Endothelial cell of hepatic sinusoid (primary cell): ENCODE measurements at regions not wholly inside any gene's neighbourhood (a gene's known extent, or its start where the extent isn't known, plus 50 kb on each side); places are given as distances from the start of the nearest gene placed in this dataset.

ENCODE experiments used
- in situ Hi-C: cut with HindIII; loops from 2 replicates; pipeline ENCODE4 v1.10.0; 2017; ENCODE audit warnings: low sequenced_read_pairs

DNA sequence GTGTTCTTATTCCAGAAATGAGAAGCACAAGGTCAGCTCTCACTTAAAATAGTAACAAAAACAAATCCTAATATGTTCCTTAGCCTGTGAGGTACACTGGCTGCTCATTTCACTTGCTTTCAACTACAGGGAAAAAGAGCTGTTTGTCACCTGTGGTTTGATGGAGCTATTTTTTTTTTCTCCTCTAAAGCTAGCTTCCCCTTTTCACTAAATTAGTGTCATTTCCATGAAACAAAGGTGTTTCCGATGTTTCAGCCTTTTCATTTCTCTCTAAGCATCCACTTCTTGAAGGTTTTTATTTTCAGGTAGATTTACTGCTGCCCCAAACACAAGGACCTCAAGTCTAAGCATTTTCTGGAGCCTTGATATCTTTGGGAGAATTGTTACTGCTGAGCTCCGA is 148.6 kb downstream of the RBMX2 start:
- in situ Hi-C loops: loop anchor here (25.0 kb wide), 1 partner anchor 362 kb away; the partner anchor contains the start of gene ENOX2

DNA sequence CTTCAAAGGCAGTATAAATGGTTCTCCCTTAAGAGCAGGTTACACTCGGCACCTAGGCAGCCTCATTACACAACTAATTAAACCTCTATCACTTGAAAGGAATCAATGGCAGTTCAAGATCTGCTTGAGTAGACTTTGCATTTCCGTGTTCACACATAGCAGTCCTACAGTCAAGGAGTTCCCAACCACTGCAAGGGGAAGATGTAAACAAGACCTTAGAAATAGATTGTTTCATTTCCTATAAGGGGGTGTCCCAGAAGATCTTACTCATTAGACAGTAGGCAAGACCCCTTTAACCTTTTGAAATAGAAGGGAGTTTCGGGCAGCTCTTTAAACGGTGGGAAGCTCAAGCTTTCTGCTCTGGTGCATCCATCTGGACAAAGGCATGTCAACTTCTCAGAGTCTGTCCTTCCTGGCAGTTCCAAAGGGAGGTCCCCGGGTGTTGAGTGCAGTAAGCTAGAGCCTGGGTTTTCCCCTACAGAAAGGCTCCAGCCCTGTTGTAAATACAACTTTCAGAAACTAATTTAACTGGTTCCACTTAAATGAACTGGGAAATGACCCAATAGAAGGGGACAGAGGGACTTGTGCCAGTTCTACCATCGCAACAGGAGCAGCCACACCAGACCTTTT is 150.8 kb downstream of the RBMX2 start:
- in situ Hi-C loops: loop anchor here (25.0 kb wide), 1 partner anchor 360 kb away; the partner anchor contains the start of gene ENOX2

DNA sequence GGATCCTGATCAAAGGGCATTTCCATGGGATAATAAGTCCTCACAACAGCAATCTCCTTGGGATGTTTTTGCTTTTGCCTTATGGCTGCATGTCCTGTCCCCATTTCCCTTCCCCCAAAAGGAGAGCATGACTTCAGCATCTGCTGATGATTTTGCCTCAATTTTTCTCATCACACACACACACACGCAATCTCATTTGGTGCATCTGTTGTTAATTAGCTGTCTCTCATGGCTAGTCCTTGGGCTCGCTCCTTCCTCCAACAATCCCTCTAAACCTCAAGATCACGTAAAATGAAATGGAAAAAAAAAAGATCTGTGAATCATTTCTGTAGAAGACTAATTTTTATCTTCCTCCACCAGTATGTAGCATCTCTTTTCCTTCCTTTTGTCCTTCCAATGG is 153.6 kb downstream of the RBMX2 start:
- in situ Hi-C loops: loop anchor here (5.0 to 25.0 kb wide), 2 partner anchors 63 to 357 kb away; partner anchors contain the start of gene ENOX2

DNA sequence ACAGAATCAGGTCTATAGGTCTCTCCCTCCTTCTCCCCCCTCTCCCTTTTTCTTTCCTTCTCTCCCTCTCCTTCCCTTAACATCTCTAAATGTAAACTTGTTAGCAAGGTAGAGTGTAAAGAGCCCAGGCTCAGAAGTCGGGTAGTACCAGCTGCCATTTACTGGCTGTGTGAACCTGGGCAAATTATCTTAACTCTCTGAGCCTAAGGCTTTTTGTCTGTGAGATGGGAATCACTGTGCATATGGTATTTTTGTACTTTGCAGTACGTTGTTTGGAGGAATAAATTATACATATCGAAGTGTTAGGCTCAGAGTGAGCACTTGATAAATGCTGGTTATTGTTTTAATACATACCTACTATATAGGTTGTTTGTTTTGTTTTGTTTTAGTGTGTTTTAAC is 154.0 kb downstream of the RBMX2 start:
- in situ Hi-C loops: loop anchor here (5.0 to 25.0 kb wide), 2 partner anchors 63 to 357 kb away; partner anchors contain the start of gene ENOX2

DNA sequence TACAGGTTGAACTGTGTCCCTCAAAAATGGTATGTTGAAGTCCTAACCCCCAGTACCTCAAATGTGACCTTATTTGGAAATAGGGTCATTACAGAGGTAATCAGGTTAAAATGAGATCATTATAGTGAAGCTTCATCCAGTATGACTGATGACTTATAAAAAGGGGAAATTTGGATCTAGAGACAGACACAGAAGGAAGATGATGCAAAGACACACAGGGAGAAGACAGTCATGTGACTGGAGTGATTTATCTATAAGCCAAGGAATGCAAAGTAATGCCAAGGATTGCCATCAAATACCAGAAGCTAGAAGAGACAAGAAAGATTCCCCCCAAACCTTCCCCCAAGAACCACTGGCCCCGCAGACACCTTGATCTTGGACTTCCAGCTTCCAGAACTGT is 155.2 kb downstream of the RBMX2 start:
- in situ Hi-C loops: loop anchor here (5.0 to 25.0 kb wide), 2 partner anchors 65 to 355 kb away; partner anchors contain the start of gene ENOX2

DNA sequence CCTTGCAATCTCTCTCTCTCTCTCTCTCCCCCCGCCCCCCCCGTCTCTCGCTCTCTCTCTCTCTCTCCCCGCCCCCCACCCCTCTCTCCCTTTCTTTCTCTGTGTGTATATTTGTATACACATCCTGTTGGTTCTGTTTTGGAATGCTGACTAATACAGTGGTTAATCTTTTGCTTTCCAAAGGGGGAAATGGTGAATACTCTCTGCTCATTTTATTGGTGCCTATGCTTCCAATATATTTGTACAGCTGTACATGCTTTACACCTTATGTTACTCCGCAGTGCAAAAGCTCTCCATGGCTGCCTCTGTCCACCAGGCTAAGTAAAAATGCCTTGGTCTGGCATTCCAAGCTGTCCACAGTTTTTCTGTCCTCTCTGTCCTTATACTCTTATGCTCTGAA is 158.8 kb downstream of the RBMX2 start:
- in situ Hi-C loops: loop anchor here (25.0 kb wide), 1 partner anchor 352 kb away; the partner anchor contains the start of gene ENOX2

- in situ Hi-C loops: loop anchor here (25.0 kb wide), 1 partner anchor 350 kb away; the partner anchor contains the start of gene ENOX2
These were observed 160.1 kb downstream of the RBMX2 start for GRCh38 chrX:130561930-130562329.

DNA sequence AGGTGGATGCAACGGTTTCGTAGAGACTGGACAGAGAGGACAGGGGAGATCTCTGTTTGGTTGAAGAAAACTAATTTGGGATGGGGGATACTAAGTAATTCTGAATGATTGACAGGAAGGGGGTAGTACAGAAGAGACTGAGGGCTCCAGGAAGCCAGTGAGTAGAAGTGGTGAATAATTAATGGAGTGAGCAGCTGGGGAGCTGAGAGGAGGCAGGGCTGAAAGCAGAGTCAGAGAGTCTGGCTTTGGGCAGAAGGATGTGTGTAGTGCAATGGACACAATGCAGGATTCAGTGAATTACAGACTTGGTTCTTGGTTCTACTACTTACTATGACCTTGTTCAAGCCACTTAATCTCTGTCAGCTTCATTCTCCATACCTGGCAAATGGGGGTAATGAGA is 161.7 kb downstream of the RBMX2 start:
- in situ Hi-C loops: loop anchor here (25.0 kb wide), 1 partner anchor 349 kb away; the partner anchor contains the start of gene ENOX2

DNA sequence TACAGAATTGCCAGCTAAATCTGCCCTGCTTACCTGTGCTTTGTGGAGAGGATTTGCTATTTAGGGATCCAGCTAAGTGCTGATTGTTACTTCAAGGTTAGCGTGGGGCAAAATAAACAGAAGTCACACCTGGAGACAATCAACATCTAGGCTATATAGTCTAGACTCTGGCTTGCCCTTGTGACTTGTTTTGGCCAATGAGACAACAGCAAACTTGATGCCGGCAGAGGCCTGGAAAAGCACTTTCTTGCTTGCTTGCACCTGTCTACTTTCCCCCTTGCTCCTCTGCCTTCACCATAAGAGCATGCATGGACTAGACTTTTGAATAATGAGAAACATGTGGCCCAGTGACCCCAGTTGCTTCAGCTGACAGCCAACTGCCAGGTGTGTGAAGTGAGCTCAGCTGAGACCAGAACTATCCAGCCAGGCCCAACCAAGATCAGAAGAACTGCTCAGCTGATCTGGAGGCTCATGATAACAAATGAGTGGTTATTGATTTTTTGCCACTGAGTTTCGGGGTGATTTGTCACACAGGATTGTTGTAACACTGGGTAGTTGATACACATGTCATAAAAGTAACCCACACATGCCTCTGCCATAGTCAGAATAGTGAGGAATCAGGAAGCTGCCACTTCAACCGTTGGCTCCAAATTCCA is 164.4 kb downstream of the RBMX2 start:
- in situ Hi-C loops: loop anchor here (25.0 kb wide), 1 partner anchor 346 kb away; the partner anchor contains the start of gene ENOX2

GRCh38 chrX:130573030-130573429 is 171.2 kb downstream of the RBMX2 start:
- in situ Hi-C loops: loop anchor here (25.0 kb wide), 1 partner anchor 339 kb away; the partner anchor contains the start of gene ENOX2
